GM10266 (cell line): ENCODE measurements at regions not wholly inside any gene's neighbourhood (a gene's known extent, or its start where the extent isn't known, plus 50 kb on each side); places are given as distances from the start of the nearest gene placed in this dataset.

Source experiments
- DNase-seq: peaks from one replicate; pipeline ENCODE4 v3.0.0; 2012; ENCODE audit errors: extremely low spot score
- TF ChIP-seq, protein P1 (sequence below): IDR thresholded peaks from 2 replicates; pipeline ENCODE4 v1.5.1; 2012; ENCODE audit warnings: mild to moderate bottlenecking, low read depth; ENCODE audit not compliant: control insufficient read depth, insufficient read depth; ENCODE audit errors: missing control alignments

DNA sequence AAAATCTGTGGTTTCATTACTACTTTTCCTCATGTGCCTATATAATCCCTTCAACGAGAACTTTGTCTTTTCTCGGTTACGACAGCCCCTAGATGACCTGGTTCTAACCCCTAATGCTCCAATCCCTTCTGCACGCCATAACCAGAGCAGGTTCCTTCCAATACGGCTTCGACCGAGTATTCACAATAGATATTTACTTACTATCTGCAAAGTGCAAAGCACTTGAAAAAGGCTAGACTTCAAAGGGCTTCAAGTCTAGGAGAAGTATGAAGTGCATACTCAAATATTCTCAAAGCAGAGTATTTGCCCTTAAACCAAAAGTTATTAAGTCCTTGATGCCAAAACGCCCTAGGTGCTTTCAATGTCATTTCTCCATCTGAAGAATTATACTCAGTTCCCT, 63.4 kb upstream of the NHSL1 start:
- TF ChIP-seq, protein P1, sequence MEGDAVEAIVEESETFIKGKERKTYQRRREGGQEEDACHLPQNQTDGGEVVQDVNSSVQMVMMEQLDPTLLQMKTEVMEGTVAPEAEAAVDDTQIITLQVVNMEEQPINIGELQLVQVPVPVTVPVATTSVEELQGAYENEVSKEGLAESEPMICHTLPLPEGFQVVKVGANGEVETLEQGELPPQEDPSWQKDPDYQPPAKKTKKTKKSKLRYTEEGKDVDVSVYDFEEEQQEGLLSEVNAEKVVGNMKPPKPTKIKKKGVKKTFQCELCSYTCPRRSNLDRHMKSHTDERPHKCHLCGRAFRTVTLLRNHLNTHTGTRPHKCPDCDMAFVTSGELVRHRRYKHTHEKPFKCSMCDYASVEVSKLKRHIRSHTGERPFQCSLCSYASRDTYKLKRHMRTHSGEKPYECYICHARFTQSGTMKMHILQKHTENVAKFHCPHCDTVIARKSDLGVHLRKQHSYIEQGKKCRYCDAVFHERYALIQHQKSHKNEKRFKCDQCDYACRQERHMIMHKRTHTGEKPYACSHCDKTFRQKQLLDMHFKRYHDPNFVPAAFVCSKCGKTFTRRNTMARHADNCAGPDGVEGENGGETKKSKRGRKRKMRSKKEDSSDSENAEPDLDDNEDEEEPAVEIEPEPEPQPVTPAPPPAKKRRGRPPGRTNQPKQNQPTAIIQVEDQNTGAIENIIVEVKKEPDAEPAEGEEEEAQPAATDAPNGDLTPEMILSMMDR: no peak
- DNase-seq: no peak

DNA sequence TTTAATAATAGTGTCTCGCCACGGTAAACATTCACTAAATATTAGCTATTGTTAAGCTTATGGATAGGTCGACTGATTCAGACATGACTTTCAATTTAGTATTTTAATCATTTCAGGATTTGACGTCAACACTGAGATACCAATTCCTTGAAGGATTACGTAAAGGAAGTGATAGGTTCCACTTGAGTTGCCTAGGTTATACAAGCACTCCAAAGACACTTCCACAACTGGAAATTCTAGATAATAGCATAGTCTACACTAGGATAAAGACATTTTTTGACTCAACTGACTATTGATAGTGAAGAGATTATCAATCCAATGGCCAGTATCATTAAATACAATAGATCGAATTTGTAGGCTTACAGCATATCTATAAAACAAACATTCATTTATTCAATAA, 63.9 kb upstream of the NHSL1 start:
- DNase-seq: no peak
- TF ChIP-seq, protein P1: no peak

DNA sequence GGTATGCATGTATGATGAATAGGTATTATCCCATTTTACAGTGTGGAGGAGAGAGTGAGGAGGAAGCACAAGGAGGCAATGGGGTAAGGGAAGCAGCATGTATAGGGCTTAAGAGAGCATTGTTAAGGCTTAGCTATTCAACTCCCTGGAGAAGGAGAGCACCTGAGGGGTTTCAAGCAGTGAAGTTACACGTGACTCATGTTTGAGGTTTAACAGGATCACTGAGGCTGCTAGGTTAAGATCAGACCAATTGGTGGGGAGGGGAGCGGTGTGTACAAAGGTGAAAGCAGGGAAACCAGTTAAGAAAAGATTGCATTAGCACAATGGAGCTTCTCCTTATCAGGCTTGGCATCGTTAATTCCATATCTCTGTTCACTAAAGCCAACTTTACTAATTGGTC, 64.4 kb upstream of the NHSL1 start:
- DNase-seq: no peak
- TF ChIP-seq, protein P1: no peak

DNA sequence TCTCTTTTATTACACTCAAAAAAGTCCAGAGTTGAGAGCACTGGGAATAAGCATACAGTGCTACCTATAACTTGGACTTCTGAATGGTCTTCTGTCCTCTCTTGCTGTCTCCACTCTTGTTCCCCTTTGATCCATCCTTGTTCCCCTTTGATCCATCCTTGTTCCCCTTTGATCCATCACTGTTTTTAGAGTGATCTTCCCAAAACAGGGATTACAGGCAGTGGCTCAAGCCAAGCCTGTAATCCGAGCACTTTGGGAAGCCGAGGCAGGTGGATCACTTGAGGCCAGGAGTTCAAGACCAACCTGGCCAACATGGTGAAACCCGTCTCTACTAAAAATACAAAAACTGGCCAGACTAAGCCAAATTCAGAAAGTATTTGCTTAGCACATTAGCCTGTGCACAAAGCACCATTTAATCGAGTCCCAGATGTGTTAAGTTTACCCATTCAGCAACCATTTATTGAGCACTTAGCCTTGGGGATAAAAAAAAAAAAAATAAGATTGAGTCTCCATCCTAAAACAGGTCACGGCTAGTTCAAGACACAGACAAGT, 65.0 kb upstream of the NHSL1 start:
- no peak for DNase-seq
- TF ChIP-seq, protein P1: no peak

DNA sequence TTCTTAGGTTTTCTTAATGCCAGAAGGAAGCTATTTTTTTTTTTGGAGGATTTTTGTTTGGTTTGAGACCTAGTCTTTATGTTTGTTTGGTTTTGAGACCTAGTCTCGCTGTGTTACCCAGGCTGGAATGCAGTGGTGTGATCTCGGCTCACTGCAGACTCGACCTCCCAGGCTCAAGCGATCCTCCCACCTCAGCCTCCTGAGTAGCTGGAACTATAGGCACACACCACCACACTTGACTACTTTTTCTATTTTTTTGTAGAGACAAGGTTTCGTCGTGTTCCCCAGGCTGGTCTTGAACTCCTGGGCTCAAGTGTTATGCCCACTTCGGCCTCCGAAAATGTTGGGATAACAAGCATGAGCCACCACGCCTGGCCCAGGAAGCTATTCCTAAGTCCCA, 67.8 kb upstream of the NHSL1 start:
- DNase-seq: no peak
- TF ChIP-seq, protein P1: no peak

DNA sequence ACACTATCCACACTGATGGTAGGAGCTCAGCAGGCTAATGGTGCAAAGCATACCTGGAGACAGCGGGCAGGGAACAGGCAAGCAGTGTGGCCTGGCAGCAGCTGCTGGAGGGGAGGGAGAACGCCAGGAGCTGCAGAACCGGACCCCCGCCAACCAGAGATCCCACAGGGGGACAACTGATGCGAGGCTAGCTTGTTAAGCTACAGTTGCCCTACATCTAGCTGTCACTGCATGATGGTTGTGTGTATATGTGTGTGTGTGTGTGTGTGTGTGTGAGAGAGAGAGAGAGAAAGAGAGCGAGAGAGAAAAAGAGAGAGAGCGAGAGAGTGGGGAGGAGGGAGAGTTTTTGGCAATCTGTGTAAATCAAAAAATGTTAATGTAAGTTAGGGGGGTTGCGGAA, 69.7 kb upstream of the NHSL1 start:
- TF ChIP-seq, protein P1: no peak
- no peak for DNase-seq

DNA sequence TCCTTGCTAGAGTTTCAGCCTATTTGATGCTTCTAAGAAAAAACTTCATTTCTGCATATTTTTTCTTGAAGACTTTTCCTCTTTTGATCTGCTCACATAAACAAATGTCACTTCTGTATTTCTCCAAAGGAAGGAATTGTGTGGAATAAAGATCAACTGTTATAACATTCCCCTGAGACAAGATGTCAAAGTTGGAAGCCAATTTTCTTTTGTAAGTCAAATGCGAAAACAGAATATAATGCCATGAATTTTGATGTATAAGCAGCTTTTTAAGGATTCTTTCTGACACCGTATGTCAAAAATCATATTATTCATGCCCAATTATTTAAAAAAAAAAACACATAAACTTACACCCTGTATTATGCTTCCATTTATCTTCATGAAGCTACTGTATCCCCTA, 70.3 kb upstream of the NHSL1 start:
- DNase-seq: no peak
- TF ChIP-seq, protein P1: no peak
